Stimulated activated naive CD8-positive, alpha-beta T cell treated with anti-CD3 and anti-CD28 coated beads, Interleukin-15, Interleukin-2, amounts not matched to agents 100 U/mL and 50 U/mL, for 24 hours (primary cell): ENCODE measurements at regions not wholly inside any gene's neighbourhood (a gene's known extent, or its start where the extent isn't known, plus 50 kb on each side); places are given as distances from the start of the nearest gene placed in this dataset.

Experiments used
- ATAC-seq: fragments of 150-1000 bp; cut with Tn5 transposase; one replicate; pipeline ENCODE4 v1.10.0; 2021
- DNase-seq: peaks from one replicate; pipeline ENCODE4 v3.0.0; 2021

GRCh38 chr6:21997119-21998037, 299.5 kb downstream of the PRL start:
- ATAC-seq, result no peak
- DNase-seq, result no peak

- no peak for ATAC-seq
Measured at GRCh38 chr6:21998582-21998981, 298.3 kb downstream of the PRL start.

GRCh38 chr6:21999012-21999528, 297.8 kb downstream of the PRL start:
- no peak for ATAC-seq
- no peak for DNase-seq

More at GRCh38 chr6:21998582-21998981, 298.3 kb downstream of the PRL start:
- no peak for DNase-seq

- DNase-seq (no peak), ATAC-seq (no peak)
Measured at GRCh38 chr6:21999741-22000140, 297.1 kb downstream of the PRL start.

GRCh38 chr6:22001396-22002027, 295.3 kb downstream of the PRL start:
- DNase-seq, result no peak
- ATAC-seq, result no peak

- ATAC-seq, result no peak
- no peak for DNase-seq
Measured at GRCh38 chr6:22003287-22003686, 293.5 kb downstream of the PRL start.

- no peak for DNase-seq
- no peak for ATAC-seq
Measured at GRCh38 chr6:22006795-22007194, 290.0 kb downstream of the PRL start.

GRCh38 chr6:22007469-22007868, 289.4 kb downstream of the PRL start:
- DNase-seq (no peak), ATAC-seq (no peak)

- no peak for DNase-seq
- no peak for ATAC-seq
Measured at GRCh38 chr6:22008248-22008836, 288.5 kb downstream of the PRL start.

GRCh38 chr6:22010102-22010501, 286.7 kb downstream of the PRL start:
- DNase-seq (no peak), ATAC-seq (no peak)

GRCh38 chr6:22015216-22015615, 281.6 kb downstream of the PRL start:
- no peak for DNase-seq
- no peak for ATAC-seq

GRCh38 chr6:22015944-22016343, 280.9 kb downstream of the PRL start:
- ATAC-seq, result no peak

GRCh38 chr6:22017272-22017671, 279.6 kb downstream of the PRL start:
- ATAC-seq (no peak), DNase-seq (no peak)

More at GRCh38 chr6:22015944-22016343, 280.9 kb downstream of the PRL start:
- DNase-seq, result no peak

GRCh38 chr6:22017766-22018165, 279.1 kb downstream of the PRL start:
- DNase-seq, result no peak
- no peak for ATAC-seq

GRCh38 chr6:22019857-22020256, 277.0 kb downstream of the PRL start:
- ATAC-seq (no peak), DNase-seq (no peak)

- DNase-seq (no peak), ATAC-seq (no peak)
Measured at GRCh38 chr6:22020299-22021003, 276.4 kb downstream of the PRL start.

GRCh38 chr6:22021966-22022365, 274.9 kb downstream of the PRL start:
- DNase-seq (no peak), ATAC-seq (no peak)

GRCh38 chr6:22023937-22024336, 272.9 kb downstream of the PRL start:
- no peak for ATAC-seq
- no peak for DNase-seq

- DNase-seq (no peak), ATAC-seq (peak; percentile 14)
Measured at GRCh38 chr6:22024973-22025467, 271.8 kb downstream of the PRL start.

- ATAC-seq, result peak; percentile 47
- DNase-seq, result peak; percentile 5
Measured at GRCh38 chr6:22025468-22026163, 271.2 kb downstream of the PRL start.

- ATAC-seq (no peak), DNase-seq (no peak)
Measured at GRCh38 chr6:22026164-22026678, 270.6 kb downstream of the PRL start.
